ENCODE measurements at regions not wholly inside any gene's neighbourhood (a gene's known extent, or its start where the extent isn't known, plus 50 kb on each side); places are given as distances from the start of the nearest gene placed in this dataset.

DNA sequence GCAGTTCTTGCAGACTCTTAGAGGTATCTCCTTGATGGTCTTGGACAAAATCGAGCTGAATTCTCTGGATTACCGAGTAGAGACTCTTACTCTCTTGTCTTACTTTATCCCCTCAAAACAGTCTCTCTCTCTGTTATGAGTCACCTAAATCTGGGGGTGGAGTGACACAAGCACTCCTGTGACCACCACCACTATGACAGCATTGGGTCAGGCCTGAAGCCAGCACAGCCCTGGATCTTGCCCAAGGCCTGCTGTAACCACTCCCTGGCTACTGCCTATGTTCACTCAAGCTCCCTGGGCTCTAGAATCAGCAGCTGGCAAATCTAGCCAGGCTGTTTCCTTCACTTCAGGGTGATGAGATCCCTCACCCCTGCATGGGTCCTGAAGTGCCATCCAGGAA, 662.5 kb downstream of the LUZP2 start:
- no peak overlapping the region for H3K27ac Mint-ChIP-seq
- H3K9me3 Mint-ChIP-seq = peaks cover 14% of the 10 kb centered on the region
- H3K27me3 Mint-ChIP-seq = no peaks in the 10 kb centered on the region
- H3K4me1 Mint-ChIP-seq = no peaks in the 10 kb centered on the region
- ATAC-seq (replicated peaks) = no peak
- no peaks in the 10 kb centered on the region for H3K36me3 Mint-ChIP-seq (ENCODE audit: low read depth)
- H3K4me3 Mint-ChIP-seq = no peak overlapping the region

DNA sequence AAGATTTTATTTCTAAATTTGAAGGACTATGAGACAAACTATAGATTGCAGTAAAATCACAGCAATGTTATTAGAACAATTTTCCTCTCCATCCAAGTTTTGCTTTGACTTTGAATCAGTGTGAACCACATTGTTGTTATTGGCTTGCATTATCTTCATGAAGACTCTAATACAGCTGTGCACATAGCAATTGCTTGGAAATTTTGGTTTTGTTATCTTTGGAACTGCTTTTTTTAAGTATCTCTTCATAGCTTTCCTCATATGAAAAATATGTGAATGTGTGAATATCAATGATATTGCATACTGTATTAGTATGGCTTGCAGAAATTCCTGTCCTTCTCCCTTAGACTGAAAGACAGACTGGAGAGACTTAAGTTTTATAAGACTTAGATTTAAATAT, 666.6 kb downstream of the LUZP2 start:
- H3K4me3 Mint-ChIP-seq = no peak overlapping the region
- no peak overlapping the region for H3K27ac Mint-ChIP-seq
- peaks cover 10% of the 10 kb centered on the region for H3K9me3 Mint-ChIP-seq
- H3K27me3 Mint-ChIP-seq = no peaks in the 10 kb centered on the region
- H3K4me1 Mint-ChIP-seq = no peaks in the 10 kb centered on the region
- no peaks in the 10 kb centered on the region for H3K36me3 Mint-ChIP-seq (ENCODE audit: low read depth)
- no peak for ATAC-seq (replicated peaks)

DNA sequence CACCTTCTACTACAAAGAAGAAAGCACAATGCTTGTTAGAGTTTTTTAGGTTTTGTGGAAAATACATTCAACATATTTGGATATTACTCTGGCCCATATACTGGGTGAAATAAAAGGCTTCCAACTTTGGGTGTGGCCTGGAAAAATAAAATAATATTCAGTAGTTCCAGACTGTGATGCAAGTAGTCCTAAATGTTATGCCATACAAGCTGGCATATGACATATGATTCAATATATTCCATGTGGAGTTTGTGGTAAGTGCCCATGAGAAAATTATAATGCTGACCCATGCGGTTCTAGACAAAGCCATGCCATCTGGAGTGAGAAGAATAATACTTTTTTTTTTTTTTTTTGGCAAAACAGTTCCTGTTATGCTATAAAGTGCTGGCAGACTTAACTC, 683.3 kb downstream of the LUZP2 start:
- ATAC-seq (replicated peaks) = no peak
- Mint-ChIP-seq H3K27ac (no peak overlapping the region), H3K9me3 (peaks cover 20% of the 10 kb centered on the region), H3K4me3 (no peak overlapping the region), H3K27me3 (no peaks in the 10 kb centered on the region), H3K36me3 (ENCODE audit: low read depth) (no peaks in the 10 kb centered on the region), H3K4me1 (no peaks in the 10 kb centered on the region)

DNA sequence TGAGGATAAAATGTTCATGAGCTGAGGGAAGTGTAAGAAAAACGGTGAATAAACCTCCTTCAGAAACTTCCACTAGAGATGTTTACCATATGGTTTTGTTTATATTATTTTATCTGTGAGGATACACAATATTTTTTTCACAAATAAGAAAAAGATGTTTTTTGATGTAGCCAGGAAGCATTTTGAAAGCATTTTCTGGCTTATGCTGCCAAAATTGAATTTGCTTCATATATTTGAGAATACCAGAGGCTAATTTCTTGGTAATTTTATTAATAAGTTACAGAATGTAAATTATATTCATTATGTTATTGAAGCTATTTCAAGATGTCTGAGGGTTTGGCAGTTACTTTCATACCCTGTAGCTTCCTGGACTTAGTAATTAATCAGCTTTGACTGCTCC, 686.6 kb downstream of the LUZP2 start:
- Mint-ChIP-seq H3K36me3 (ENCODE audit: low read depth) (no peaks in the 10 kb centered on the region), H3K4me3 (no peak overlapping the region), H3K27me3 (no peaks in the 10 kb centered on the region), H3K4me1 (no peaks in the 10 kb centered on the region), H3K27ac (no peak overlapping the region), H3K9me3 (peaks cover 9% of the 10 kb centered on the region)
- ATAC-seq (replicated peaks) = no peak

DNA sequence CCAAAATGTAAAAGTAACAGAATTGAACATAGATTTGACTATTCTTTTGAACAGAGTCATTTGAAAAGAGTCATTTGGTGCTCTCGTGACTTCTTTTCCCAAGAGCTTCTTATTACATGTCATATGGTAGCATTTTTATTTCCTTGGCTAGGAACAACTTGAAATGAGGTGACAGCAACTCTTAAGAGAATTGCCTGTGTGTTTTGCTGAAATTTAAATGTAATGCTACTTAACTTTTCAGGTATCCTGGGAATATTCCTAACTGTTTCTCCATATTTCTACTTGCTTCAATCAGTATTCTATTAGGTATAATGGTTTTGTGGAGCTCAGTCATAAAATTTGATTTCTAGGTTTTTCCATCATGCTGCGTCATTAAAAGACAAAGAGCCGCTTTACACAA, 700.7 kb downstream of the LUZP2 start:
- Mint-ChIP-seq H3K36me3 (ENCODE audit: low read depth) (no peaks in the 10 kb centered on the region), H3K27me3 (no peaks in the 10 kb centered on the region), H3K9me3 (peaks cover 12% of the 10 kb centered on the region), H3K4me1 (no peaks in the 10 kb centered on the region), H3K4me3 (no peak overlapping the region), H3K27ac (no peak overlapping the region)
- ATAC-seq (replicated peaks) = no peak

DNA sequence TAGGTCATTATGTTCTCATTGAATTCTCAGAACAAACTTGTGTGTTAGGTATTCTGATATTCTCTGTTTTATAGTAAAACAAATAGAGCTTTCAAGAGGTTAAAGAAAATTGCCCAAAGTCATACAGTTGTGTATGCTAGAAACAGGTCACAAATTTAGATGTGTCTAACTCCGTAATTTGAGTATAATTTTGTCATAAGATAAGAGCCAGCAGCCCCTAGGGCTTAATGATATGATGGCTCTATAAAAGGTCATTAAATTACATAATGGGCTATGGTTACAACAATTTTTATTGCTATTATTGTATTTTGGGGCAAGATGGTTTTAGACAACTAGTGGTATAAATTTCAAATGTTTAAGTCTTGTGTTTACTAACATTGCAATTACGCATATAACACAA, 701.9 kb downstream of the LUZP2 start:
- Mint-ChIP-seq H3K27ac (no peak overlapping the region), H3K4me3 (no peak overlapping the region), H3K4me1 (no peaks in the 10 kb centered on the region), H3K9me3 (peaks cover 19% of the 10 kb centered on the region), H3K27me3 (no peaks in the 10 kb centered on the region), H3K36me3 (ENCODE audit: low read depth) (no peaks in the 10 kb centered on the region)
- ATAC-seq (replicated peaks) = no peak

DNA sequence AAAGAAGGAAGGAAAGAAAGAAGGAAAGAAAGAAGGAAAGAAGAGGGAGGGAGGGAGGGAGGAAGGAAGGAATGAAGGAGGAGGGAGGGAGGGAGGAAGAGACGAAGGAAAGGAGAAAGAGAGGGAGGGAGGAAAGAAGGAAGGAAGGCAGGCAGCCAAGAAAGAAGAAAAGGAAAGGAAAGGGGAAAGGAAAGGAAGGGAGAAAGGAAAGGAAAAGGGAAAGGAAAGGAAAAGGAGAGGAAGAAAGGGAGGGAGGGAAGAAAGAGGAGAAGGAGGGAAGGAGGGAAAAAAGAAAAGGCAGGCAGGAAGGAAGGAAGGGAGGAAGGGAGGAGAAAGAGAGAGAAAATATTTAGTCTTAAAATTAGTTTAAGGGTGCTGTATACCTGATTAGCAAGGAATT, 704.1 kb downstream of the LUZP2 start:
- no peak for ATAC-seq (replicated peaks)
- H3K27me3 Mint-ChIP-seq = no peaks in the 10 kb centered on the region
- no peak overlapping the region for H3K27ac Mint-ChIP-seq
- H3K36me3 Mint-ChIP-seq (ENCODE audit: low read depth) = no peaks in the 10 kb centered on the region
- H3K9me3 Mint-ChIP-seq = peaks cover 23% of the 10 kb centered on the region
- no peak overlapping the region for H3K4me3 Mint-ChIP-seq
- no peaks in the 10 kb centered on the region for H3K4me1 Mint-ChIP-seq

DNA sequence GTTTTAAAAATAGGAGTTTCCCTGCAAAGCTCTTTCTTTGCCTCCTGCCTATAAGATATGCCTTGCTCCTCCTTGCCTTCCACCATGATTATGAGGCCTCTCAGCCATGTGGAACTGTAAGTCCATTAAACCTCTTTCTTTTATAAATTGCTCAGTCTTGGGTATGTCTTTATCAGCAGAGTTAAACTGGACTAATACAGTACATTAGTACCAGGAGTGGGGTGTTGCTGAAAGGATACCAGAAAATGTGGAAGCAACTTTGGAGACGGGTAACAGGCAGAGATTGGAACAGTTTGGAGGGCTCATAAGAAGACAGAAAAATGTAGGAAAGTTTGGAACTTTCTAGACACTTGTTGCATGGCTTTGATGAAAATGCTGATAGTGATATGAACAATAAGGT, 709.9 kb downstream of the LUZP2 start:
- no peak for ATAC-seq (replicated peaks)
- no peaks in the 10 kb centered on the region for H3K36me3 Mint-ChIP-seq (ENCODE audit: low read depth)
- H3K9me3 Mint-ChIP-seq = peaks cover 20% of the 10 kb centered on the region
- no peak overlapping the region for H3K27ac Mint-ChIP-seq
- no peaks in the 10 kb centered on the region for H3K27me3 Mint-ChIP-seq
- no peak overlapping the region for H3K4me3 Mint-ChIP-seq
- H3K4me1 Mint-ChIP-seq = no peaks in the 10 kb centered on the region

DNA sequence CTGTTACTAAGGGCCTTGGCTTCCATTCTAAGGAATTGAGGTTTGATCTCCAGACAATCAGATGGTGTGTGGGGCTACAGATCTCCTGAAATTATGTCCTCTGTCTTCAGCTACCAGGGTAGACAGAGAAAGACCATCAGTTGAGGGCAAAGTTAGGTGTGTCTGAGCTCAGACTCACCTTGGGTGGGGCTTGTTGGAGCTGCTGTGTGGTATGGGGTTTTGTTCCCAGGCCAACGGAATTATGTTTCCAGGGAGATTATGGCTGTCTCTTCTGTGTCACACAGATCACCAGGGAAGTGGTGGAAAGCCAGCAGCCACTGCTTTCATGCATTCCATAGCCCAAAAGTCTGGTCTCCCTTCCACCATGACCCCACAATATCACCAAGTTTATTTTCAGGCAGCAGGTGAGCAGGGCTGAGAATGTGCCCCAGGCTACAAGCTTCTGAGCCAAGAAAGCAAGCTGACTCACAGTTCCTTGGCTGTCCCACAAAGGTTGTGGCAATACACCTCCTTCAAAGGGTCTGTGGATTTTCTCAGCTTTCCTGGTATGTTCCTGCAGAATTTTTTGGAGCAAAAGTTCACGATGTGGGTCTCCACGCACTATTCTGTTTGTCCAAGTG, 714.9 kb downstream of the LUZP2 start:
- no peaks in the 10 kb centered on the region for H3K36me3 Mint-ChIP-seq (ENCODE audit: low read depth)
- ATAC-seq (replicated peaks) = no peak

DNA sequence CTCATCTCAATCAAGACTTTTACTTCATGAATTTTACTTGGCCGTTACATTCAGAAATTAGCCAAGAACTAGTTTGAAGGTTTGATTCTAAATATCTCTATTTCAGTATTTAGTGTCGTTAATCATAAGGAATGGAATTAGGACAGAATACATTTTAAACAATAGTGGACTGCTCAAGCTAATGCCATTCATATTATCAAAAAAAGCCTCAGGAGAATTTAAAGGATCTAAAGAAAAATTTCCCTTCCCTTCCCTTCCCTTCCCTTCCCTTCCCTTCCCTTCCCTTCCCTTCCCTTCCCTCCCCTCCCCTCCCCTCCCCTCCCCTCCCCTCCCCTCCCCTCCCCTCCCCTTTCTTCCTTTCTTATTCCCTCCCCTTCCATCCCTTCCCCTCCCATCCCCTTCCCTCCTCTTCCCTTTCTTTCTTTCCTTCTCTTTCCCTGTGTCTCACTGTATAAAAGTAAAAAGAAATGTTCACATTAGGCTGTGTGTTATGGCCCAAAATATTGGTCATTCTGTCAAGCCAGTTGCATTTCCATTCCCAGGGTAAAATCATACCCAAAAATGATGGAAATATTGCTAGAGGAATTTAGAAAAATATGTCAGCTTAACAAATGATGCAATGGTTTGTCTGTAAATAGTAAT, 717.8 kb downstream of the LUZP2 start:
- no peaks in the 10 kb centered on the region for H3K36me3 Mint-ChIP-seq (ENCODE audit: low read depth)
- H3K27me3 Mint-ChIP-seq = no peaks in the 10 kb centered on the region
- H3K4me3 Mint-ChIP-seq = no peak overlapping the region
- H3K4me1 Mint-ChIP-seq = no peaks in the 10 kb centered on the region
- ATAC-seq (replicated peaks) = no peak
- no peak overlapping the region for H3K27ac Mint-ChIP-seq
- peaks cover 6% of the 10 kb centered on the region for H3K9me3 Mint-ChIP-seq

More for the DNA sequence above, 714.9 kb downstream of the LUZP2 start:
- Mint-ChIP-seq H3K27ac (no peak overlapping the region), H3K9me3 (peaks cover 13% of the 10 kb centered on the region), H3K27me3 (no peaks in the 10 kb centered on the region), H3K4me1 (no peaks in the 10 kb centered on the region), H3K4me3 (no peak overlapping the region)

DNA sequence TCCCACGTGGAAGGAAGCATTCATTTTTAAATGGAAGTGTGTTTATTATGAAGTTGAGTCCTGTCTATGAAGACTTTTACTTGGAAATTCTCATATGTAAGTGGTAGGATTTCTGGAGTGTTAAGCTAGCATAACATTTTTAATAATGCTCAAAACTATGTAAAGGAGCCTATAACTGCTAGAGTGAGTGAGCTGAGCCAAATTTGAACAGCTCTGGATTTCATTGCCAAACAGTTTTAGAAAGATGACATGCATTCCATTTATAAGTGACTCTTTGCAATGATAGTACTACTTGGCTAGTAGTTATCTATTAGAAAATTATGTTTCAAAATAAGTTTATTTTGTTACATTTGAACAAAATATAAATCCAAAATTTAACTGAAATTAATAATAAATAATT, 721.2 kb downstream of the LUZP2 start:
- no peaks in the 10 kb centered on the region for H3K27me3 Mint-ChIP-seq
- H3K9me3 Mint-ChIP-seq = peaks cover 5% of the 10 kb centered on the region
- ATAC-seq (replicated peaks) = no peak

DNA sequence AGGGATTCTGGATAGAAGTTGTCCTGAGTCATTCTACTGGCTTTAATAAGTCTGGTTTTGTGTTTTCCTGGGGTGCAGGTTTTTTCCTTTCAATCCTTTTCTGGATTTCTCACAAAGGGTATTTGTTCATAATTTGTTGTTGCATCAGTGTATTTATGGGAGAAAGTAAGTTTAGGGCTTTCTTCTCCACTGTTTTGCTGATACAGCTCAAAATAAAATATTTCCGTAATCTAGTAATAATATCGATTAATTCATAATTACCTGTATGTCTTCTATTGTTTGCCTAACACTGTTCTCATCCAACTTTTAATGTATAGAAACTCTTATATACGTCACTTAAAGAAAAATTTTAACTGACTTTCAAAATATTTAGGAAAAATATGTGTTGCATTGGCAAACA, 728.2 kb downstream of the LUZP2 start:
- H3K27me3 Mint-ChIP-seq = no peaks in the 10 kb centered on the region
- H3K4me1 Mint-ChIP-seq = no peaks in the 10 kb centered on the region
- H3K9me3 Mint-ChIP-seq = peaks cover 10% of the 10 kb centered on the region
- no peaks in the 10 kb centered on the region for H3K36me3 Mint-ChIP-seq (ENCODE audit: low read depth)
- no peak overlapping the region for H3K4me3 Mint-ChIP-seq
- ATAC-seq (replicated peaks) = no peak
- no peak overlapping the region for H3K27ac Mint-ChIP-seq

More for the DNA sequence above, 721.2 kb downstream of the LUZP2 start:
- no peaks in the 10 kb centered on the region for H3K4me1 Mint-ChIP-seq
- H3K27ac Mint-ChIP-seq = no peak overlapping the region
- H3K36me3 Mint-ChIP-seq (ENCODE audit: low read depth) = no peaks in the 10 kb centered on the region
- no peak overlapping the region for H3K4me3 Mint-ChIP-seq

DNA sequence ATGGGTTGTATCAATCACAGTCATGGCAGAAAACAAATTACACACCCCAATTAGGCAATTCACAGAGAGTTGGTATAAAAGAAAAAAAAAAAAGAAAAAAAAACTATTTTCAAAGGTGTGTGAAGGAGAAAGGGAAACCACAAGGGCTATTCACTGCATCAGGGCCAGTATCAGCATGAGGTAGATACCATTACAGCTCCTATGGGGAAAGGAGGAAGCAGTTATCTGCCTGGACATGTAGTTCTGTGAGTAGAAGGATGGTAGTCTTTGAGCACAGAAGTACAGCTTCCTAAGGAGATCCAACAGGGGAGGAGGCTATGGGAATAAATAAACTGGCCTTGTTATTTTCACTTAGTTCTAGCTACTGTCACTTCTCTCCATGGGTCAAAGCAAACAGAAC, 746.1 kb downstream of the LUZP2 start:
- no peaks in the 10 kb centered on the region for H3K27me3 Mint-ChIP-seq
- H3K36me3 Mint-ChIP-seq (ENCODE audit: low read depth) = no peaks in the 10 kb centered on the region
- H3K4me3 Mint-ChIP-seq = no peak overlapping the region
- no peak overlapping the region for H3K27ac Mint-ChIP-seq
- peaks cover 12% of the 10 kb centered on the region for H3K9me3 Mint-ChIP-seq
- no peaks in the 10 kb centered on the region for H3K4me1 Mint-ChIP-seq
- ATAC-seq (replicated peaks) = no peak

DNA sequence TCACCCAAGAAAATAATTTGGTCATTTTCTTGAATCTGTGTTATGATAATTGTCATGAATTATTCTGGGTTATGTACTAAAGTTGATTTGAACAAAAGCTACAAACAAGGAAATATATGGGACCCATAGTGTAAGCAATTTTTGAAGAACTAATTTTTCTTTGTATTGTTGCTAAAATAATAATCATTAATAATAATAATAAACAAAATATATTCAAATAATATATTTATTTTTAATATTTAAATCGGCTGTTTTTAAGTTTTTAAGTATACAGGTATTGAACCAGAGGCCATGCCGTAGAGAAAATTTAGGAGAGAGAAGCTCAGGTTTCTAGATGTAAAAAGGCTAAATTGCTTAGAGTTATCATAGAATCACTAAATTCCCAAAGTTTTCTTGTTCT, 747.3 kb downstream of the LUZP2 start:
- H3K27ac Mint-ChIP-seq = no peak overlapping the region
- no peak for ATAC-seq (replicated peaks)

DNA sequence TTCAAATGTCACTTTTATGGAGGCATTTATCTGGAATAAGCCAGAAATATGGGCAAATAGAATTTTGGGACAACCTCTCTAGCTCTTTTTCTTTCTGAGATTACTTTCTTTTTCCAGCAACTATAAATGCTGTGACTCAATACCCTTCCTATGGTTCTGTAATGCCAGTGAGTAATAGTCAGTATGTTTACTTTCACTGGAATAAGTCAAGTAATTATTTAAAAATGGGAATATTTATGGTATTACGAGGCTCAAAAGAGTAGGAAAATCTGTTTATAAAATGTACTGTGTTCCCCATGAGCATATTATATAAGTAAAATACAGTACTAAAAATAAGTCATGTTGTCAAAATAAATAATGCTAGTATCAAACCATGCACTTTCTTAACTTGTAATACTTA, 750.5 kb downstream of the LUZP2 start:
- no peak overlapping the region for H3K27ac Mint-ChIP-seq
- H3K36me3 Mint-ChIP-seq (ENCODE audit: low read depth) = no peaks in the 10 kb centered on the region
- no peaks in the 10 kb centered on the region for H3K4me1 Mint-ChIP-seq
- H3K4me3 Mint-ChIP-seq = no peak overlapping the region
- H3K9me3 Mint-ChIP-seq = peaks cover 12% of the 10 kb centered on the region
- no peak for ATAC-seq (replicated peaks)
- no peaks in the 10 kb centered on the region for H3K27me3 Mint-ChIP-seq

More for the DNA sequence above, 747.3 kb downstream of the LUZP2 start:
- peaks cover 16% of the 10 kb centered on the region for H3K9me3 Mint-ChIP-seq
- no peaks in the 10 kb centered on the region for H3K4me1 Mint-ChIP-seq
- H3K36me3 Mint-ChIP-seq (ENCODE audit: low read depth) = no peaks in the 10 kb centered on the region
- no peak overlapping the region for H3K4me3 Mint-ChIP-seq
- no peaks in the 10 kb centered on the region for H3K27me3 Mint-ChIP-seq

DNA sequence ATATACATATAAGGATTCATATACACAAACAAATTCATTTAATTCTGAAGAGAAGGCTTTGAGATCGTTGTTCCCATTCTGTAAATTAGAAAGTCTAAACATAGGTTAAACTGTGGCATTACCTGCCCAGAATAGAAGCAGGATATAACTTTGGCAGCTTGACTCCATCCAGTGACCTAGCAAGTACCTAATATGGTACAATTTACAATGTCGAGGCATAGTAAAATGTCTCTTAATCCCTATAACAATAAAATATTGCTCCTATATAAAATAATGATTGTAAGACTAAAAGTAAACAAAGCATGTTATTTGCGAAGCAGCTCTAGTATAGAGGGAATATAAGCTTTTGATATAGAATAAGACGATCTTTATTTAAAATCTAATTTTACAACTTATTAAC, 756.0 kb downstream of the LUZP2 start:
- Mint-ChIP-seq H3K36me3 (ENCODE audit: low read depth) (no peaks in the 10 kb centered on the region), H3K27ac (no peak overlapping the region), H3K27me3 (no peaks in the 10 kb centered on the region), H3K4me1 (no peaks in the 10 kb centered on the region), H3K4me3 (no peak overlapping the region), H3K9me3 (peaks cover 13% of the 10 kb centered on the region)
- ATAC-seq (replicated peaks) = no peak

Data from activated T-helper 17 cell treated with anti-CD3 and anti-CD28 coated beads, Interleukin-2, amount 50 U/mL, for 72 hours (primary cell).